CD8-positive, alpha-beta memory T cell (primary cell): ENCODE measurements at regions not wholly inside any gene's neighbourhood (a gene's known extent, or its start where the extent isn't known, plus 50 kb on each side); places are given as distances from the start of the nearest gene placed in this dataset.

Experiments
- CTCF ChIA-PET: fragments of 350-600 bp; sonication (Branson Sonifier 250); formaldehyde crosslinking; loops from one replicate; lab custom pipeline; 2021; ENCODE audit warnings: antibody characterized with exemption; lab: Charles Lee
- POLR2A ChIA-PET: fragments of 350-600 bp; sonication (Branson Sonifier 250); formaldehyde crosslinking; loops from one replicate; lab custom pipeline; 2021; ENCODE audit warnings: antibody characterized with exemption; lab: Charles Lee
- DNase-seq, 5 donors: peaks; one replicate each; pipeline versions ENCODE4 v3.0.0 to v3.0.0-alpha.2; 2020 to 2022; ENCODE audit warnings: mixed read lengths in 1 of 5
- H3K27ac ChIP-seq: one replicate; pipeline ENCODE4 v1.7.0; 2013; ENCODE audit warnings: low read depth, mild to moderate bottlenecking, low read length, moderate library complexity
- H3K27me3 ChIP-seq: 2 replicates; pipeline ENCODE4 v1.7.0; 2013; ENCODE audit warnings: low read length, mild to moderate bottlenecking; ENCODE audit not compliant: insufficient read depth, poor library complexity, severe bottlenecking
- H3K36me3 ChIP-seq: 2 replicates; pipeline ENCODE4 v1.7.0; 2013; ENCODE audit warnings: mild to moderate bottlenecking, low read length, moderate library complexity; ENCODE audit not compliant: insufficient read depth
- H3K4me1 ChIP-seq: 2 replicates; pipeline ENCODE4 v1.7.0; 2013; ENCODE audit warnings: mild to moderate bottlenecking, low read length, moderate library complexity; ENCODE audit not compliant: insufficient read depth
- H3K4me3 ChIP-seq: 2 replicates; pipeline ENCODE4 v1.7.0; 2013; ENCODE audit warnings: mild to moderate bottlenecking, low read length
- H3K9me3 ChIP-seq: 2 replicates; pipeline ENCODE4 v1.7.0; 2013; ENCODE audit warnings: mild to moderate bottlenecking, low read length
- H3K27ac Mint-ChIP-seq, 8 donors: one replicate each; pipeline ENCODE4 v1.8.0; 2020 to 2021; ENCODE audit warnings: mixed read lengths in 8 of 8, mild to moderate bottlenecking in 6 of 8, inconsistent platforms in 3 of 8, moderate library complexity in 3 of 8
- H3K27me3 Mint-ChIP-seq, 2 donors: one replicate each; pipeline ENCODE4 v1.8.0; 2020 to 2021; ENCODE audit warnings: mixed read lengths in 2 of 2, mild to moderate bottlenecking in 1 of 2, moderate library complexity in 1 of 2
- H3K36me3 Mint-ChIP-seq, 3 donors: one replicate each; pipeline ENCODE4 v1.8.0; 2020 to 2021; ENCODE audit warnings: mixed read lengths in 3 of 3, inconsistent platforms in 1 of 3, mild to moderate bottlenecking in 1 of 3
- H3K4me1 Mint-ChIP-seq, 3 donors: one replicate each; pipeline ENCODE4 v1.8.0; 2020 to 2021; ENCODE audit warnings: mixed read lengths in 3 of 3, inconsistent platforms in 1 of 3, mild to moderate bottlenecking in 1 of 3
- H3K4me3 Mint-ChIP-seq, 7 donors: one replicate each; pipeline ENCODE4 v1.8.0; 2020 to 2021; ENCODE audit warnings: mixed read lengths in 7 of 7, mild to moderate bottlenecking in 6 of 7, moderate library complexity in 4 of 7, inconsistent platforms in 2 of 7
- H3K9me3 Mint-ChIP-seq, 5 donors: one replicate each; pipeline ENCODE4 v1.8.0; 2020 to 2022; ENCODE audit warnings: mixed read lengths in 5 of 5, mild to moderate bottlenecking in 3 of 5, moderate library complexity in 2 of 5, inconsistent platforms in 1 of 5

- H3K9me3 ChIP-seq: no peaks in the 10 kb centered on the region
- H3K36me3 ChIP-seq: no peaks in the 10 kb centered on the region
- no peak overlapping the region for H3K27ac ChIP-seq
- H3K4me1 ChIP-seq: no peaks in the 10 kb centered on the region
- Mint-ChIP-seq H3K4me3 (no peak overlapping the region), H3K27ac (no peak overlapping the region), H3K36me3 (no peaks in the 10 kb centered on the region), H3K4me1 (no peaks in the 10 kb centered on the region), H3K27me3 (no peaks in the 10 kb centered on the region), H3K9me3 (peaks cover 0 to 29% (median 3%) of the 10 kb centered on the region in 5 donors)
- DNase-seq: no peak
- ChIA-PET CTCF (no interaction called here), POLR2A (no interaction called here)
- no peaks in the 10 kb centered on the region for H3K27me3 ChIP-seq
- H3K4me3 ChIP-seq: no peak overlapping the region
Measured at GRCh38 chr4:137206781-137207180, 325.5 kb downstream of the PCDH18 start.

- H3K27me3 ChIP-seq: no peaks in the 10 kb centered on the region
Measured at GRCh38 chr4:137203601-137204000, 328.7 kb downstream of the PCDH18 start.

GRCh38 chr4:137200322-137200721 lies 332.0 kb downstream of the PCDH18 start:
- ChIA-PET CTCF (no interaction called here), POLR2A (no interaction called here)
- peaks cover under 1 to 12% (median 5%) of the 10 kb centered on the region in 5 donors for H3K9me3 Mint-ChIP-seq
- no peaks in the 10 kb centered on the region for H3K4me1 Mint-ChIP-seq
- no peak overlapping the region for H3K4me3 Mint-ChIP-seq
- no peaks in the 10 kb centered on the region for H3K27me3 Mint-ChIP-seq
- no peak for DNase-seq
- Histone ChIP-seq H3K9me3 (no peaks in the 10 kb centered on the region), H3K27me3 (no peaks in the 10 kb centered on the region), H3K4me1 (no peaks in the 10 kb centered on the region), H3K27ac (no peak overlapping the region), H3K36me3 (no peaks in the 10 kb centered on the region), H3K4me3 (no peak overlapping the region)
- no peak overlapping the region for H3K27ac Mint-ChIP-seq
- no peaks in the 10 kb centered on the region for H3K36me3 Mint-ChIP-seq

More at GRCh38 chr4:137203601-137204000, 328.7 kb downstream of the PCDH18 start:
- Mint-ChIP-seq H3K27ac (no peak overlapping the region), H3K4me1 (no peaks in the 10 kb centered on the region), H3K36me3 (no peaks in the 10 kb centered on the region), H3K9me3 (peaks cover 0 to 9% (median 3%) of the 10 kb centered on the region in 5 donors), H3K27me3 (no peaks in the 10 kb centered on the region), H3K4me3 (no peak overlapping the region)
- Histone ChIP-seq H3K9me3 (no peaks in the 10 kb centered on the region), H3K4me3 (no peak overlapping the region), H3K4me1 (no peaks in the 10 kb centered on the region), H3K36me3 (no peaks in the 10 kb centered on the region), H3K27ac (no peak overlapping the region)
- no peak for DNase-seq
- CTCF ChIA-PET: no interaction called here
- POLR2A ChIA-PET: no interaction called here

GRCh38 chr4:137198791-137199190 lies 333.5 kb downstream of the PCDH18 start:
- Histone ChIP-seq H3K9me3 (no peaks in the 10 kb centered on the region), H3K36me3 (no peaks in the 10 kb centered on the region), H3K27ac (no peak overlapping the region), H3K4me1 (no peaks in the 10 kb centered on the region), H3K4me3 (no peak overlapping the region), H3K27me3 (no peaks in the 10 kb centered on the region)
- ChIA-PET CTCF (no interaction called here), POLR2A (no interaction called here)
- H3K9me3 Mint-ChIP-seq: peaks cover 2 to 9% (median 3%) of the 10 kb centered on the region in 5 donors
- H3K27me3 Mint-ChIP-seq: no peaks in the 10 kb centered on the region
- no peak overlapping the region for H3K27ac Mint-ChIP-seq
- no peak for DNase-seq
- no peaks in the 10 kb centered on the region for H3K36me3 Mint-ChIP-seq
- no peak overlapping the region for H3K4me3 Mint-ChIP-seq
- no peaks in the 10 kb centered on the region for H3K4me1 Mint-ChIP-seq

GRCh38 chr4:137194670-137195069 lies 337.6 kb downstream of the PCDH18 start:
- no peaks in the 10 kb centered on the region for H3K9me3 ChIP-seq
- no peaks in the 10 kb centered on the region for H3K4me1 Mint-ChIP-seq
- H3K27ac ChIP-seq: no peak overlapping the region
- no peak overlapping the region for H3K4me3 Mint-ChIP-seq
- ChIA-PET POLR2A (no interaction called here), CTCF (no interaction called here)
- H3K9me3 Mint-ChIP-seq: peaks cover 3 to 25% (median 6%) of the 10 kb centered on the region in 5 donors
- no peaks in the 10 kb centered on the region for H3K27me3 Mint-ChIP-seq
- no peaks in the 10 kb centered on the region for H3K27me3 ChIP-seq
- H3K36me3 Mint-ChIP-seq: no peaks in the 10 kb centered on the region
- DNase-seq: no peak
- H3K36me3 ChIP-seq: no peaks in the 10 kb centered on the region
- H3K27ac Mint-ChIP-seq: no peak overlapping the region
- no peak overlapping the region for H3K4me3 ChIP-seq
- H3K4me1 ChIP-seq: no peaks in the 10 kb centered on the region

DNA sequence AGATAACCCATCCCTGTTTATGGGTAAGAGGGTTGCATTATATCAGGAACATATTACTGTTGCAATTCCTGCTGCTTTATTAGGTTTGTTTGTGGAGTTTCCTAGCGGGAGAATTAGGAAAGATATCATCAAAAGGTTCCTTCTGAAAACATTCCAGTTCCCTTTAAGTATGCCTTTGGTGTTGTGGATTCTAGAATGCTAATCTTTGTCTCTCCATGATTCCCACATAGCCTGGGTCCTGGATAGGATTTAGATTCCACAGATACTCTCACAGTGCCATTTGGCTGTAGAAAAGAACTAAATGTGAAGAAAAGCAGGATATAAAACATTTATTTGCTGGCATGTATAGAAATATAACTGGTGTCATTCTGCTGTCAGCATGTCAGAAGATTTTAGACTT lies 338.7 kb downstream of the PCDH18 start:
- Mint-ChIP-seq H3K4me1 (no peaks in the 10 kb centered on the region), H3K36me3 (no peaks in the 10 kb centered on the region), H3K4me3 (no peak overlapping the region), H3K9me3 (peaks cover 4 to 25% (median 8%) of the 10 kb centered on the region in 5 donors), H3K27me3 (no peaks in the 10 kb centered on the region), H3K27ac (no peak overlapping the region)
- Histone ChIP-seq H3K36me3 (no peaks in the 10 kb centered on the region), H3K27ac (no peak overlapping the region), H3K4me1 (no peaks in the 10 kb centered on the region), H3K9me3 (no peaks in the 10 kb centered on the region), H3K4me3 (no peak overlapping the region), H3K27me3 (no peaks in the 10 kb centered on the region)
- no peak for DNase-seq
- ChIA-PET POLR2A (no interaction called here), CTCF (no interaction called here)

GRCh38 chr4:137181293-137181899 lies 350.9 kb downstream of the PCDH18 start:
- Mint-ChIP-seq H3K9me3 (peaks cover 0 to 29% (median 3%) of the 10 kb centered on the region in 5 donors), H3K27ac (no peak overlapping the region), H3K4me3 (no peak overlapping the region), H3K4me1 (no peaks in the 10 kb centered on the region), H3K36me3 (no peaks in the 10 kb centered on the region), H3K27me3 (no peaks in the 10 kb centered on the region)
- POLR2A ChIA-PET: no interaction called here
- CTCF ChIA-PET: no interaction called here
- no peak for DNase-seq
- no peaks in the 10 kb centered on the region for H3K27me3 ChIP-seq
- H3K36me3 ChIP-seq: no peaks in the 10 kb centered on the region
- no peak overlapping the region for H3K27ac ChIP-seq
- no peaks in the 10 kb centered on the region for H3K9me3 ChIP-seq
- no peak overlapping the region for H3K4me3 ChIP-seq
- no peaks in the 10 kb centered on the region for H3K4me1 ChIP-seq

DNA sequence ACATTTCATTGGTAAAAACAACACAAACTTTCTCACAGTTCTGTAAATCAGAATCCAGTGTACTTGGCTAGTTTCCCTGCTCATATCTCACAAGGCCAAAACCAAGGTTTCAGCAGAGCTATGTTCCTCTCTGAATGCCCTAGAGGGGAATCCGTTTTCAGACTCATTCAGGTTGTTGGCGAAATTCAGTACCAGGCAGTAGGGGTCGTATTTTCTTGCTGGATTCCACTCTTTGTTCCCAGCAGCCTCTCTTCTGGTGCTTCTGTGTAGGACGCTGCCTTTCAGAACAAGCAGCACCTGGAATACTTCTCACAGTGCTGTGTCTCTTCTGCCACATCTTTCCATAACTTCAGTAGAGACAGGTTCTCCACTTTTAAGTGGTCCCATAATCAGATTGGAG lies 351.9 kb downstream of the PCDH18 start:
- H3K4me3 Mint-ChIP-seq: no peak overlapping the region
- ChIA-PET POLR2A (no interaction called here), CTCF (no interaction called here)
- DNase-seq: no peak
- no peak overlapping the region for H3K27ac Mint-ChIP-seq
- no peaks in the 10 kb centered on the region for H3K27me3 Mint-ChIP-seq
- H3K4me1 Mint-ChIP-seq: no peaks in the 10 kb centered on the region
- no peaks in the 10 kb centered on the region for H3K36me3 Mint-ChIP-seq
- no peaks in the 10 kb centered on the region for H3K27me3 ChIP-seq
- no peaks in the 10 kb centered on the region for H3K4me1 ChIP-seq
- H3K27ac ChIP-seq: no peak overlapping the region
- peaks cover 0 to 29% (median 3%) of the 10 kb centered on the region in 5 donors for H3K9me3 Mint-ChIP-seq
- H3K9me3 ChIP-seq: no peaks in the 10 kb centered on the region
- H3K4me3 ChIP-seq: no peak overlapping the region
- no peaks in the 10 kb centered on the region for H3K36me3 ChIP-seq
